ENCODE measurements at regions not wholly inside any gene's neighbourhood (a gene's known extent, or its start where the extent isn't known, plus 50 kb on each side); places are given as distances from the start of the nearest gene placed in this dataset.

GRCh38 chr3:124404621-124405020 is 325.6 kb upstream of the UMPS start:
- H3K27ac Mint-ChIP-seq, result no peak overlapping the region
- H3K4me1 Mint-ChIP-seq, result no peaks in the 10 kb centered on the region
- 80% methylated on average over 2 of the region's 4 CpGs for WGBS (ENCODE audit: insufficient coverage)
- peak overlapping the region in 1 of 2 donors; percentile 12 for H3K4me3 Mint-ChIP-seq
- TF ChIP-seq CTCF (IDR thresholded peaks at IDR 0.05), result no peak
- H3K9ac ChIP-seq (ENCODE audit: insufficient read depth, low read length, poor library complexity, severe bottlenecking), result no peak overlapping the region
- no peaks in the 10 kb centered on the region for H3K4me1 ChIP-seq (ENCODE audit: control insufficient read depth in 1 of 2, insufficient read depth in 2 of 2, low read length in 2 of 2)
- peaks cover 2 to 4% (median 4%) of the 10 kb centered on the region in 3 donors for H3K27me3 Mint-ChIP-seq (ENCODE audit: low read depth in 3 of 3)
- no peak overlapping the region for H3K4me2 ChIP-seq (replicated peaks; ENCODE audit: extremely low read depth, low read length, poor library complexity, severe bottlenecking)
- intact Hi-C loops (cut with micrococcal nuclease), result no loop called here
- H3K79me2 ChIP-seq (ENCODE audit: insufficient read depth, low read length), result no peaks in the 10 kb centered on the region
- no peak overlapping the region for H2AFZ ChIP-seq (ENCODE audit: insufficient read depth, low read depth, low read length, poor library complexity, severe bottlenecking)
- no peaks in the 10 kb centered on the region for H3K36me3 Mint-ChIP-seq
- H3K4me3 ChIP-seq (replicated peaks in 1 of 3; ENCODE audit: low read depth in 2 of 3, low read length in 3 of 3), result no peak overlapping the region
- peaks cover 0 to 1% (median 0%) of the 10 kb centered on the region in 7 donors for H3K9me3 Mint-ChIP-seq
- no peaks in the 10 kb centered on the region for H3K36me3 ChIP-seq (replicated peaks in 1 of 2; ENCODE audit: control insufficient read depth in 1 of 2, insufficient read depth in 2 of 2, low read length in 2 of 2)
- H3K27me3 ChIP-seq (ENCODE audit: control insufficient read depth in 2 of 2, insufficient read depth in 2 of 2, low read length in 2 of 2), result no peaks in the 10 kb centered on the region
- H3K27ac ChIP-seq (ENCODE audit: low read depth in 1 of 2, low read length in 2 of 2), result no peak overlapping the region
- no peaks in the 10 kb centered on the region for H3K9me3 ChIP-seq (replicated peaks in 1 of 2; ENCODE audit: control insufficient read depth in 1 of 2, insufficient read depth in 1 of 2, low read length in 2 of 2)
- DNase-seq, result no peak
- H4K20me1 ChIP-seq (ENCODE audit: insufficient read depth, low read length), result no peaks in the 10 kb centered on the region

- no CpG with 5 or more reads among the region's 1 CpG for WGBS (ENCODE audit: insufficient coverage)
- intact Hi-C loops (cut with micrococcal nuclease), result no loop called here
- Histone ChIP-seq H3K27ac (ENCODE audit: low read depth in 1 of 2, low read length in 2 of 2) (no peak overlapping the region), H3K27me3 (ENCODE audit: control insufficient read depth in 2 of 2, insufficient read depth in 2 of 2, low read length in 2 of 2) (no peaks in the 10 kb centered on the region), H3K4me2 (replicated peaks; ENCODE audit: extremely low read depth, low read length, poor library complexity, severe bottlenecking) (no peak overlapping the region), H3K9me3 (replicated peaks in 1 of 2; ENCODE audit: control insufficient read depth in 1 of 2, insufficient read depth in 1 of 2, low read length in 2 of 2) (no peaks in the 10 kb centered on the region), H3K4me3 (replicated peaks in 1 of 3; ENCODE audit: low read depth in 2 of 3, low read length in 3 of 3) (no peak overlapping the region), H3K9ac (ENCODE audit: insufficient read depth, low read length, poor library complexity, severe bottlenecking) (no peak overlapping the region), H2AFZ (ENCODE audit: insufficient read depth, low read depth, low read length, poor library complexity, severe bottlenecking) (no peak overlapping the region), H3K79me2 (ENCODE audit: insufficient read depth, low read length) (no peaks in the 10 kb centered on the region), H3K36me3 (replicated peaks in 1 of 2; ENCODE audit: control insufficient read depth in 1 of 2, insufficient read depth in 2 of 2, low read length in 2 of 2) (no peaks in the 10 kb centered on the region), H3K4me1 (ENCODE audit: control insufficient read depth in 1 of 2, insufficient read depth in 2 of 2, low read length in 2 of 2) (no peaks in the 10 kb centered on the region), H4K20me1 (ENCODE audit: insufficient read depth, low read length) (no peaks in the 10 kb centered on the region)
- no peaks in the 10 kb centered on the region for H3K36me3 Mint-ChIP-seq
- H3K27ac Mint-ChIP-seq, result no peak overlapping the region
- no peak for TF ChIP-seq CTCF (IDR thresholded peaks at IDR 0.05)
- H3K27me3 Mint-ChIP-seq (ENCODE audit: low read depth in 3 of 3), result peaks cover 2 to 4% (median 3%) of the 10 kb centered on the region in 3 donors
- no peak overlapping the region for H3K4me3 Mint-ChIP-seq
- DNase-seq, result no peak
- peaks cover 0 to 1% (median 0%) of the 10 kb centered on the region in 7 donors for H3K9me3 Mint-ChIP-seq
- no peaks in the 10 kb centered on the region for H3K4me1 Mint-ChIP-seq
Measured at GRCh38 chr3:124407260-124407659, 323.0 kb upstream of the UMPS start.

All from CD14-positive monocyte (primary cell).